GM18519 (cell line): ENCODE measurements at regions not wholly inside any gene's neighbourhood (a gene's known extent, or its start where the extent isn't known, plus 50 kb on each side); places are given as distances from the start of the nearest gene placed in this dataset.
A peak's percentile ranks its signal among the peaks of the same experiment; 100 is the strongest.

Experiments
- ATAC-seq: cut with Tn5 transposase; IDR thresholded peaks from one replicate; pipeline ENCODE4 v1.9.1; 2021; ENCODE audit warnings: mild to moderate bottlenecking, moderate library complexity; ENCODE audit not compliant: unreplicated experiment, low FRiP score

DNA sequence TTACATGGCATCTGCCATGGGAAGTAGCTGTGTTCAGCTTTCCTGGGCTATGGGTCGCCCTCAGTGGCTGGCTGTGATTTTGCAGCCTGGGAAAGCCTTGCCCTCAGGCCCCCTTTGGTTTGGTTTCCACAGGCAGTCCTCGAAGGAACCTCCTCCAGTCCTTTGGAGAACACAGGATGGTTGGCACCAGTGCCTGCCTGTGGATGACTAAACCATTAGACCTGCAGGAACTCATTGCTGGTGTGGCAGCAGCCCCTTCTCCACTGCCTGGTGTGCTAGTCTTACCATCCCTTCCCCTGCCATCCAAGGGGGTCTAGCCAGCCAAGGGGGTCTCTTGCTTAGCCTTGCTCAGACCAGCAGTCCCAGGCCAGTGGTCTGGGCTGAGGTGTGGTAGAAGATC is 71.4 kb upstream of the PJA1 start:
- ATAC-seq = no peak

DNA sequence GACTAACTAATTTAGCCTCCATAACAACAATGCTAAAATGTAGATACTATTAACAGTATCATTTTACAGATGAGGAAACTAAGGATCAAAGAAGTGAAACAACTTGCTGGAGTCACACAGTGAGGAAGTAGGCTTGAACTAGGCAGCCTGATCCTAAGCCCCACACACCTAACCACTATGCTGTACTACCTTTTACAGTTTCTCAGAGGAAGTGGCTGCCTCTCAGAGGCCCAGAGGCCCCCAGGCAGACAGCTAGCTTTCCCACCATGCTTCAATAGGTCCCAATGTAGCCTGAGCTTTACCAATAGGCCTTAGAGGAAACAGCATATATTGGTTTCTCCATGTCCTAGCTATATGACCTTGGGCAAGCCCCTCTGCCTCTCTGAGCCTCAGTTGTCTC is 69.4 kb upstream of the PJA1 start:
- peak; percentile 62 for ATAC-seq

DNA sequence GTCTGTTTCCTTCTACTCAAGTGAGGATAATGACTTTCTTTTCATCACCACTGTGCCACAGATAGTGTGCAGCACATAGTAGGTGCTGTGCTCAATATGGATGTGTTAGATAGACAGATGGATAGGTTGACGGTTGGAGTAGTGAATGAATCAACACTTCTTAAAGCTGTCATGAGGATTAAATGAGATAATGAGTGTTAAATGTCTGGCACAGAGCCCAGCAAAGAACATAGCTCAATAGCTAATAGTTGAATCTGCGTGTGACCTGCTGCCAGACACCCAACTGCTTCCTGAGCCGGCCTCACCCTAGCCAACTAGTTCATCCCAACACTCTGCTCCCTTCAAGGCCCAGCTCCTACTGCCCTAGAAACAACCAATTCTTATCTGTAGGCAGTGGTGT is 67.7 kb upstream of the PJA1 start:
- ATAC-seq = no peak

DNA sequence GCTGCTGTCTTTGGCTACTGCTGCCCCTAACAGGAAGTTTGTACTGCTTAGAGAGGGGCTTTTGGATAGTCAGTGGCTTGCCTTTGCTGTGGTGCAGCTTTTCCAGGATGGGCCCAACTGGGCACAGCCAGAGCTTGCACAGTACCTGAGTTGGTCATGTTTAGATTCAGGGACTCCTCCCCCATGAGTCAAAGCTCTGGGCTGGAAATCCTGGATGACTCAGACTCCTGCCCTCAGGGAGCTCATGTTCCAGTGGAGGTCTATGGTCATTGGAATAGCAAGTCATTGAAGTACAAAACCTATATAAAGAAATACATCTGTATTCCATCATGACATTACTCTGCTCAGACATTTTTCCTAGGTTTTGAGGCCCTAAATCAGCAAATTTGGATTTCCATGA is 66.7 kb upstream of the PJA1 start:
- no peak for ATAC-seq

DNA sequence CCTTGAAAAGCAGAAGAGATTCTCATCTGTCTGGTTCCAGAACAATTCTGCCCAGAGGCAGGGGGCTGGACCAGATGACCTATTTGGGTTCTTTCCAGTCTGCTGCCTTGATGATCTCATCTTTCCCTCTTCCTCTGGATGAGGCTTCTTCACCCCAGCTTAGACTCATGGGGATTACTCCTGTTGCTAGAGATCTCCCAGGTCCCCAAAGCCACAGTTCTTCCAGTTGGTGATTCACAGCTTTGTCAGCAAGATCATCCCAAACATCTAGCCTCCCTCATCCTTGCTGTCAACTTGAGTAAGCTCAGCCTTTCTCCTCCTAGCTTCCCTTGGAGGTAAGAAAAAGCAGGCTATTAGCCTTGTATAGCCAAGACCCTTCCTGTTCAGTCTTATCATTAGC is 64.2 kb upstream of the PJA1 start:
- no peak for ATAC-seq

DNA sequence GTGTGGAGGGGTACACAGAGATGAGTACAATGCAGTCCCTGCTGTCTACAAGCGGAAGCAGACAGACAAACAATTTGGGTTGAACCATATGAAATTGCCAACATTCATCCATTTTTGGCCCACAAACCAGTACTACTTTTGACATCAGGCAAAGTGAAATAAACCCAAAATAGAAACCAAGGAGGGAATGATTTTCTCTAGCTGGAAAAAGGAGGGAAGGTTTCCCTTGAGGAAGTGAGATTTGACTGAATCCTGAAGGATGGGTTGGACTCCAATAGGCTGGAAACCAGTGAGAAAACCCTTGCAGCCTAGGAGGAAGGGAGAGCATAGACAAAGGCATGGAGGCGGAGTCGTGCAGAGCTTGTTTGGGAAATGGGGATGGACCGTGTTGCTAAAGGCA is 63.5 kb upstream of the PJA1 start:
- no peak for ATAC-seq

DNA sequence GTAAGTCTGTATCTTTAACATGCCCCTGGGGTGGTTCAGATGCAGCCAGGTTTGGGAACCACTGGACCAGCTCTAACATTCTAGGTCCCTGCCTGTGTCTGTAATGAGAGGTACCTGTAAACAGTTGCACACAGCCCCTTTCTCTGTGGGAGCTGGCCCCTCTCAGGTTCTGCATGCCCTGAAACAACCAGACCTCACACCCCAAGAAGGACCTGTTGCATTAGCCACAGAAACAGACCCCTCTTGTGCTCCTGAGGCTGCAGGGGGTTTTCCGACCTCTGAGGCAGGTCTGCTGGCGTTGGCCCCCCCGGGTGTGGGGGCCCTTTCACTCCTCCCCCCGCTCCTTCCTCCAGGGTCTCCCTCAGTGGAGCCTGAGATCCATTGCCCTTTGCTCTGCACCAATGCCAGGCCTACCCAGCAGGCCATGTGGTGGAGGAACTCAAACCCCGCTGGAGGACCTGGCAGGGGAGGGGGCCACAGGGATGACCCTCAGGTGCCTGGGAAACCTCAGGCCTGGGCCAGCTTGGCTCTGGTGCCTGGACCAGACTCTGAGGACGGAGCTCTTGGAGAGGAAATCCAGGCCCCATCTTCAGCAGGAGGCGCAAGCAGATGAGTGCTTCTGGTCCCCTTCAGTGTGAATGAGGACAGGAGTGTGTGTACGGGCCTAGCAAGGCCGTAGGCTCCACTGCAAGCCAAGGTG is 61.4 kb upstream of the PJA1 start:
- no peak for ATAC-seq

DNA sequence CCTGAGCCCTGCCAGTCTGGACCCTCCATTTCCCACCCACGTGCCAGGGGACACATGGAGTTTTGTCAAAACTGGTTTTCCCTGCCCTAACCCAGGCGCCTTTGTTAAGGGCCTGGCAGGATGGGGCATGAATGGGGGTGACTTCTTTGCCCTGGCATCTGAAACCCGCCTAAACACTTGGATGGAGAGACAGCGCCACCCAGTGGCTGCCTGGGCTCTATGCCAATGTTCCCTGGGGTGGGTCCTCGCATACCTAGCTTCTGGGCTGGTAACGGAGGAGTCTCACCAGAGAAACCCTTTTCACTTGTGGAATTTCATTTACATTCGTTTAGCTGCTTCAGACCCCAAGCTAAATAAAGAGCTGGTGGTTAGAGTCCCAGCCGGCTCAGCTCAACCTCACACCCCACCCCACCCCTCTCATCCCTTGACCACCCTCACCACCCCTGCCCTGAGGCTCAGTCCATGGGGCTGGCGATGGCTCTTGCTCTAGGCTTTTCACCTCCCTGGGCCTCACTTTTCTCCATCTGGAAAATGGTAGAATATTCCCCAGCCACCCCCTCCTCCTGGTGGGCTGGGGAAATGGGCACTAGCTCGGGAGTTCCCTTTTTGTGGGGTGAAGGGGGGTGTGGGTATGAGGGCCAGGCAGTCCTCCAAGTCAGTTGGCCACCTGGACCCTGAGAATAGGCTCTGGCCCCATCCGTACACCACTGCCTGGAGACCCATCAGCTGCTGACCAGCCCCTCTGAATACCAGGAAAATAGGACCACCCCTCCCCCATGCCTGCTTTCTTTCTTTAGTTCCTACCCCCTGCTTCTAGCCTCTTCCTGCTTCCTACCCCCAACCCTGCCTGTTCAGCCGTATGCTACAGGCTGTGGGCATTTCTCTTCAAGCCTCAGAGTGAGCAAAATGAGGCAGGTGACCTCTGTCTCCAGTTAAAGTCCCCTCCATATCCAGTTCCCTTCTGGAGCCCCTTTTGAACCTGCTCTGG is 57.1 kb upstream of the PJA1 start:
- peak; percentile 49 for ATAC-seq

DNA sequence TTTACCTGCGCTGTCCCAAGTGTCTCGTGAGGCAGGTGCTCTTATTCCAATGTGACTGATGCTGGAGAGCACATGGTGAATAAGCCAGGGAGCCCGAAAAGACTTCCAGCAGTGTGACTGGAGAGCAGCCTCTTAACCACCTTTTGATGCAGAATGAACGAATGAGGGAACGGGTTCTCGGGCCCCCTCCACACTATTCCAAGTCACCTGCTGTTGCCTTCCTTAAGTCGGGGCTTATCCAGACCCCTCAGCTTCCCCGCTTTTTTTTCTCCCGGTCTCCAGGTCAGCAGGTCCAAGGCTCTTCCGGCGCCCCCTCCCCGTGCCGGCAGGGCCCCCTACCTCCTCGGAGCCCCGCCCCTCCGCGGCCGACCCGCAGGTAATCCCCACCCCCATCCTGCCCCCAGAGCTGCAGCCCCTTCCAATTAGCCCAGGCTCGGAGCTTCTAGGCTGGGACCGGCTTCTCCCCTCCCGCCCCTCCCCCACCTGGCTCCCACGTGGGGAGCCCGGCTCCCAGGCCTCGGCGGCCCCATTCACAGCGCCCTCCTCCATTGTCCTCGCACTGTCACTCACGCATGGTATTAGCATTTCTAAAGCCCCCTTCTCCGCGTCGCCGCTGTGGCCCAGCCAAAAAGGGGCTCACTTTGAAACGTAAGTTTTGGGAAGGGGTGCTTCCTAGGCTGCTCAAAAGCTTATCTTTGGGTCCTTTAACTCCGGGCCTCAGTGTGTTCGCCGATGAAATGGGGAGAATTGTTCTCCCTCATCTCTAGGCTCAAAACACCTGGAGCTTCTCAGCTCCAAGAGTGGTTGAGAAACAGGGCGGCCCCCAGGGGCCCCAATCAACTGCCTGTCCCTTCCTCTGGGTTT is 56.2 kb upstream of the PJA1 start:
- no peak for ATAC-seq

DNA sequence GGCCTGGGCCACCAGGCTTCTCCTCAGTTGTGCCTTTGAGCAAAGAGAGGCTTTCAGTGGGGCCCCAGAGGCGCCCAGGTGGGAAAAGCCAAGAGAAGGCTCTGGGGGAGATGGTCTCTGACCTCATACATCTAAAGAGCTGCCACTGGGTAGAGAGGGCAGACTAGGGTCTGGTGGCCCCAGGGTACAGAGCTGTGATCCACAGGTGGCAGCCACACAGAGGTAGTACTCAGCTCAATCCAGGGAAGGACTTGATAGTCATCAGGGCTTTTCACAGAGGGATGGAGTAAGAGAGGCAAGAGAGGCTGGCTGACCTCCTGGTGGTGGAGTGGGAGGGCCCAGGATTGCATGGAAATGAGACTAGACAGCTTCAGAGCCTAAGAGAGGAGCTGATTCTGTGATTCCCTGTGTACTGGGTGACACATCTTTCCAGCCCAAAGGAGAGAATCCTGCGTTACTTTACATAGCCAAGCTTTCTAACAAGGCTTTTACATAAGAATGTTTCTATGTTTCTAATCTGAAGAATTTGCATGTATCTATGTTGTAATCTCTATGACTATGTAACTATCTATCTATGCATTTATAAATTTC is 53.2 kb upstream of the PJA1 start:
- no peak for ATAC-seq

DNA sequence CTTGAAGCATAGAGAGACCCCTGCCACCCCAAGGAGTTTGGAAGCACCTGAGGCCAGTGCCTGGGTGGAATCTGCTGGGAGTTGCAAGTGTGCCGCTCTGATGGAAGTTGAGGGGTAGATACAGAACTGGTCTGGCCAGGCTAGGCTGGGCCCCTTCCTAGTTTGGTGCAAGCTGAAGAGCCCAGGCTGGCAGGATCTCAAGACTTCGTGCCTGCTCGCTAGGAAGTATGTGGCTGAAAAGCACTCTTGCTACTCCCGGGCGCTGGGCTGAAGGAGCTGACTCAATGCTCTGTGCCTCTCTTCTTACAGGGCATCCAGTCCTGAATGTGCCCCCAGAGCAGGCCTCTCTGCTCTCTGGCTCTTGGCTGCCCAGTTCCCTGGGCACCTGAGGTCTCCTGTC is 51.7 kb upstream of the PJA1 start:
- ATAC-seq = no peak

DNA sequence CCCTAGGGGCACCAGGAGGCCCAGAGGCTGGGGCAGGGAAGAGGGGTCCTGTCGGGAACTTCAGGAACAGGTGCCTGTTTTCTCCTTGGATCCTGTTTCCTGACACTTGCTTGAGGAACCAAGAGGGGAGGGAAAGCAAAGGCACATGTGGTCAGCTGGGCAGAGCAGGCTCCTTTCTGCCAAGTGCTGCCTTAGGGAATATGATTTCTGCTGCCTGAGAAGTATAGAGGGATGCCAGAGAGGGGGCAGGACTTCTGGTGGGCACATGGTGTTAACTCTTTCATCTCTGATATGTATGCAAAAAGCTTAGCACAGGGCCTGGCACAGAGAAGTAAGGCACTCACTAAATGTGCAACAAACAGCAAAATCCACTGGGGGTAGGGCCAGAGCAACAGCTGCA is 51.2 kb upstream of the PJA1 start:
- no peak for ATAC-seq

DNA sequence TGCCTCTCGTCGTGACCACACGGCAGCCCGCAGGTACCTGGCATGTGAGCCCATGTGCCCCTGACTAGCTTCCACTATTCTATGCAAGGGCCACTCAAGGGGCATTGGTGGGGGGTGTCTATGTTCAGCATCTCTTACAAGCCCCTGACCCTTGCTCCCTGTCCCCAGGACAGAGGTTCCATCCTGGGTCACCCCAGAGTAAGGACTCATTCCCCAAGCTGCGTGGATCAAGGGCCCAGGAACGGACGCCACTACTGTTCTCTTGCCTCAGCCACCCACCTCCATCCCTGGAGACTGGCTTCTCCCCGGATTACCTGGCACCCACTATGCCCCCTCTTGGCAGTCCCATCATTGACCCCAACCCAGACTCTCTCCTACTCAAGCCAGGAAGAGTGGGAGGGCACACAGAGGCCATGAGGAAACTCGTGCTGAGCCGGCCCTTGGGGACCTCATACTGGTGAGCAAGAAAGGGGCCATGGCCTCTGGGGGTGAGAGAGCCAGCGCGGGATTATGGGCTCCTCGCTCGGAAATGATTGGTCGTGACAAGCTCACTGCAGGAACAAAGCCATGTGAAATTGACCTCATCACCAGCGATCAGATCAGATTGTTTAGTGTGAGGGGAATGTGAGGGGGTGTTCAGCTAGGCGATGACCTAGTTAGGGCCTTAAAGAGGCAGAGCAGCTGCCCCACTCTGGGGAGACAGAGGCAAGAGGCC is 50.1 kb upstream of the PJA1 start:
- no peak for ATAC-seq
